Prostate gland (tissue), 2 donors: ENCODE measurements at regions not wholly inside any gene's neighbourhood (a gene's known extent, or its start where the extent isn't known, plus 50 kb on each side); places are given as distances from the start of the nearest gene placed in this dataset.

Experiments
- POLR2A ChIP-seq: fragments of 450-650 bp; IDR thresholded peaks from one replicate; pipeline ENCODE4 v1.6.1; 2016; ENCODE audit warnings: antibody characterized with exemption, mild to moderate bottlenecking
- TF ChIP-seq, protein P1 (sequence below), 4 experiments: fragments of 200-600 bp in 2 of 4; fragments of 450-650 bp in 2 of 4; sonication (generic) in 2 of 4; IDR thresholded peaks; 1 replicate in 3 of 4; 2 replicates in 1 of 4; pipeline ENCODE4 v1.5.1; 2016 to 2019; ENCODE audit warnings: antibody characterized with exemption in 4 of 4, mild to moderate bottlenecking in 2 of 4, moderate library complexity in 2 of 4

- TF ChIP-seq POLR2A = no peak
- TF ChIP-seq, protein P1, sequence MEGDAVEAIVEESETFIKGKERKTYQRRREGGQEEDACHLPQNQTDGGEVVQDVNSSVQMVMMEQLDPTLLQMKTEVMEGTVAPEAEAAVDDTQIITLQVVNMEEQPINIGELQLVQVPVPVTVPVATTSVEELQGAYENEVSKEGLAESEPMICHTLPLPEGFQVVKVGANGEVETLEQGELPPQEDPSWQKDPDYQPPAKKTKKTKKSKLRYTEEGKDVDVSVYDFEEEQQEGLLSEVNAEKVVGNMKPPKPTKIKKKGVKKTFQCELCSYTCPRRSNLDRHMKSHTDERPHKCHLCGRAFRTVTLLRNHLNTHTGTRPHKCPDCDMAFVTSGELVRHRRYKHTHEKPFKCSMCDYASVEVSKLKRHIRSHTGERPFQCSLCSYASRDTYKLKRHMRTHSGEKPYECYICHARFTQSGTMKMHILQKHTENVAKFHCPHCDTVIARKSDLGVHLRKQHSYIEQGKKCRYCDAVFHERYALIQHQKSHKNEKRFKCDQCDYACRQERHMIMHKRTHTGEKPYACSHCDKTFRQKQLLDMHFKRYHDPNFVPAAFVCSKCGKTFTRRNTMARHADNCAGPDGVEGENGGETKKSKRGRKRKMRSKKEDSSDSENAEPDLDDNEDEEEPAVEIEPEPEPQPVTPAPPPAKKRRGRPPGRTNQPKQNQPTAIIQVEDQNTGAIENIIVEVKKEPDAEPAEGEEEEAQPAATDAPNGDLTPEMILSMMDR (IDR thresholded peaks at IDR 0.05) = no peak
These were observed 75.9 kb upstream of the SCEL start for GRCh38 chr13:77459592-77459991.
